Occipital lobe (tissue), 1 donor: ENCODE measurements at regions not wholly inside any gene's neighbourhood (a gene's known extent, or its start where the extent isn't known, plus 50 kb on each side); places are given as distances from the start of the nearest gene placed in this dataset.

Source experiments
- DNase-seq: peaks from one replicate; lab custom pipeline; 2025; lab: John Stamatoyannopoulos, UW

GRCh38 chr1:13878021-13878420, 178.0 kb downstream of the PRDM2 start:
- no peak for DNase-seq

- no peak for DNase-seq
Observed at GRCh38 chr1:13878451-13878850, 178.5 kb downstream of the PRDM2 start.

GRCh38 chr1:13881385-13882088, 181.5 kb downstream of the PRDM2 start:
- no peak for DNase-seq

- DNase-seq, result no peak
Observed at GRCh38 chr1:13888351-13888986, 188.5 kb downstream of the PRDM2 start.

GRCh38 chr1:13889495-13889894, 189.5 kb downstream of the PRDM2 start:
- DNase-seq, result no peak

GRCh38 chr1:13890766-13891165, 190.8 kb downstream of the PRDM2 start:
- no peak for DNase-seq

- DNase-seq, result no peak
Observed at GRCh38 chr1:13892198-13892597, 192.2 kb downstream of the PRDM2 start.

GRCh38 chr1:13892671-13893325, 192.8 kb downstream of the PRDM2 start:
- no peak for DNase-seq

GRCh38 chr1:13893409-13893821, 193.4 kb downstream of the PRDM2 start:
- DNase-seq, result no peak

GRCh38 chr1:13896932-13897331, 196.9 kb downstream of the PRDM2 start:
- no peak for DNase-seq

GRCh38 chr1:13898406-13898805, 198.4 kb downstream of the PRDM2 start:
- no peak for DNase-seq

GRCh38 chr1:13899856-13900255, 199.9 kb downstream of the PRDM2 start:
- no peak for DNase-seq

- no peak for DNase-seq
Observed at GRCh38 chr1:13900583-13900982, 200.6 kb downstream of the PRDM2 start.

GRCh38 chr1:13901039-13901438, 201.1 kb downstream of the PRDM2 start:
- no peak for DNase-seq

- no peak for DNase-seq
Observed at GRCh38 chr1:13901597-13901996, 201.6 kb downstream of the PRDM2 start.

- DNase-seq, result no peak
Observed at GRCh38 chr1:13908128-13908527, 208.1 kb downstream of the PRDM2 start.

GRCh38 chr1:13911697-13912619, 212.0 kb downstream of the PRDM2 start:
- no peak for DNase-seq

GRCh38 chr1:13913396-13913795, 213.4 kb downstream of the PRDM2 start:
- no peak for DNase-seq

- no peak for DNase-seq
Observed at GRCh38 chr1:13916530-13916929, 216.5 kb downstream of the PRDM2 start.

- DNase-seq, result no peak
Observed at GRCh38 chr1:13917607-13918006, 217.6 kb downstream of the PRDM2 start.

GRCh38 chr1:13918862-13919261, 218.9 kb downstream of the PRDM2 start:
- DNase-seq, result no peak

GRCh38 chr1:13921190-13921589, 221.2 kb downstream of the PRDM2 start:
- no peak for DNase-seq
